CD4-positive, CD25-positive, alpha-beta regulatory T cell (primary cell): ENCODE measurements at regions not wholly inside any gene's neighbourhood (a gene's known extent, or its start where the extent isn't known, plus 50 kb on each side); places are given as distances from the start of the nearest gene placed in this dataset.

Experiments used
- ATAC-seq, 2 donors: fragments of 150-1000 bp; cut with Tn5 transposase; one replicate each; pipeline ENCODE4 v1.10.0; 2021; ENCODE audit warnings: low read depth in 2 of 2, moderate number of reproducible peaks in 2 of 2, moderate library complexity in 1 of 2
- DNase-seq, 3 donors: peaks; one replicate each; pipeline versions ENCODE4 v3.0.0 to v3.0.0-alpha.2; 2012 to 2022; ENCODE audit warnings: mixed read lengths in 1 of 3
- H3K27ac ChIP-seq: one replicate; pipeline ENCODE4 v1.7.0; 2013; ENCODE audit warnings: mild to moderate bottlenecking, low read length; ENCODE audit not compliant: insufficient read depth, poor library complexity, severe bottlenecking
- H3K27me3 ChIP-seq: one replicate; pipeline ENCODE4 v1.7.0; 2013; ENCODE audit warnings: low read length; ENCODE audit not compliant: control insufficient read depth, insufficient read depth
- H3K36me3 ChIP-seq: one replicate; pipeline ENCODE4 v1.7.0; 2013; ENCODE audit warnings: mild to moderate bottlenecking, low read length, moderate library complexity; ENCODE audit not compliant: control insufficient read depth, insufficient read depth
- H3K4me1 ChIP-seq: 2 replicates; pipeline ENCODE4 v1.7.0; 2013; ENCODE audit warnings: mild to moderate bottlenecking, low read length; ENCODE audit not compliant: insufficient read depth, control insufficient read depth, poor library complexity, severe bottlenecking
- H3K4me3 ChIP-seq: one replicate; pipeline ENCODE4 v1.7.0; 2013; ENCODE audit warnings: low read depth, mild to moderate bottlenecking, low read length, moderate library complexity
- H3K9me3 ChIP-seq, 2 experiments: 1 replicate in 1 of 2; 2 replicates in 1 of 2; pipeline ENCODE4 v1.7.0; 2013; ENCODE audit warnings: low read length in 2 of 2, mild to moderate bottlenecking in 1 of 2, moderate library complexity in 1 of 2; ENCODE audit not compliant: control insufficient read depth in 2 of 2
- H3K27ac Mint-ChIP-seq, 3 donors: one replicate each; pipeline ENCODE4 v1.8.0; 2020 to 2022; ENCODE audit warnings: mild to moderate bottlenecking in 3 of 3, mixed read lengths in 3 of 3, moderate library complexity in 2 of 3
- H3K27me3 Mint-ChIP-seq: one replicate; pipeline ENCODE4 v1.8.0; 2022; ENCODE audit warnings: mild to moderate bottlenecking, mixed read lengths
- H3K36me3 Mint-ChIP-seq: one replicate; pipeline ENCODE4 v1.8.0; 2020; ENCODE audit warnings: mixed read lengths
- H3K4me1 Mint-ChIP-seq, 4 donors: one replicate each; pipeline ENCODE4 v1.8.0; 2020 to 2022; ENCODE audit warnings: mixed read lengths in 4 of 4, mild to moderate bottlenecking in 1 of 4
- H3K4me3 Mint-ChIP-seq, 4 donors: one replicate each; pipeline ENCODE4 v1.8.0; 2020 to 2022; ENCODE audit warnings: mild to moderate bottlenecking in 4 of 4, mixed read lengths in 4 of 4, moderate library complexity in 3 of 4
- H3K9me3 Mint-ChIP-seq, 7 donors: one replicate each; pipeline ENCODE4 v1.8.0; 2020 to 2022; ENCODE audit warnings: mixed read lengths in 7 of 7, mild to moderate bottlenecking in 3 of 7, moderate library complexity in 2 of 7

DNA sequence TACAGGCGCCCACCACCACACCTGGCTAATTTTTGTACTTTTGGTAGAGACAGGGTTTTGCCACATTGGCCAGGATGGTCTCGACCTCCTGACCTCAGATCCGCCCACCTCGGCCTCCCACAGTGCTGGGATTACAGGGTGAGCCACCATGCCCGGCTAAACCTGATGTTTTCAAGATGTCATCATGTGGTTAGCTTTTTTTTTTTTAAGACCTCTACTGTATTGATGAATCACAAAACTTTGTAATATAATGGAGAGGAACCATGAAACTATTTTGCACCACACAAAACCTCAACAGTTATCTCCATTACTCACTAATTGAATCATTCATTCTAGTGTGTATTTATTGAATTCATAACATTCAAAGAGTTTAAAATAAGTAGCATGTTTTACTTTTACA, 94.7 kb upstream of the NEIL3 start:
- Histone ChIP-seq H3K36me3 (no peaks in the 10 kb centered on the region), H3K9me3 (no peaks in the 10 kb centered on the region), H3K27me3 (no peaks in the 10 kb centered on the region), H3K4me3 (no peak overlapping the region), H3K27ac (no peak overlapping the region), H3K4me1 (no peaks in the 10 kb centered on the region)
- H3K27ac Mint-ChIP-seq = no peak overlapping the region
- no peaks in the 10 kb centered on the region for H3K36me3 Mint-ChIP-seq
- H3K27me3 Mint-ChIP-seq = peaks cover 6% of the 10 kb centered on the region
- H3K9me3 Mint-ChIP-seq = no peaks in the 10 kb centered on the region
- no peak for DNase-seq
- no peak overlapping the region for H3K4me3 Mint-ChIP-seq
- H3K4me1 Mint-ChIP-seq = no peaks in the 10 kb centered on the region
- ATAC-seq = no peak

- H3K27ac Mint-ChIP-seq = no peak overlapping the region
- no peak overlapping the region for H3K4me3 Mint-ChIP-seq
- no peak for ATAC-seq
- no peaks in the 10 kb centered on the region for H3K27me3 ChIP-seq
- H3K4me3 ChIP-seq = no peak overlapping the region
- no peaks in the 10 kb centered on the region for H3K36me3 ChIP-seq
- H3K36me3 Mint-ChIP-seq = no peaks in the 10 kb centered on the region
- H3K4me1 Mint-ChIP-seq = no peaks in the 10 kb centered on the region
- H3K4me1 ChIP-seq = no peaks in the 10 kb centered on the region
- peaks cover 6% of the 10 kb centered on the region for H3K27me3 Mint-ChIP-seq
- DNase-seq = no peak
- no peak overlapping the region for H3K27ac ChIP-seq
- H3K9me3 ChIP-seq = no peaks in the 10 kb centered on the region
- H3K9me3 Mint-ChIP-seq = peaks cover 0 to 2% (median 0%) of the 10 kb centered on the region in 7 donors
Observed at GRCh38 chr4:177220376-177220775, 89.3 kb upstream of the NEIL3 start.

- H3K9me3 Mint-ChIP-seq = peaks cover 0 to 2% (median 0%) of the 10 kb centered on the region in 7 donors
- DNase-seq = no peak
- Histone ChIP-seq H3K9me3 (no peaks in the 10 kb centered on the region), H3K27me3 (no peaks in the 10 kb centered on the region), H3K4me1 (no peaks in the 10 kb centered on the region), H3K36me3 (no peaks in the 10 kb centered on the region), H3K4me3 (no peak overlapping the region), H3K27ac (no peak overlapping the region)
- H3K36me3 Mint-ChIP-seq = no peaks in the 10 kb centered on the region
- no peak overlapping the region for H3K4me3 Mint-ChIP-seq
- no peak for ATAC-seq
- H3K4me1 Mint-ChIP-seq = no peaks in the 10 kb centered on the region
- H3K27me3 Mint-ChIP-seq = peaks cover 6% of the 10 kb centered on the region
- H3K27ac Mint-ChIP-seq = no peak overlapping the region
Observed at GRCh38 chr4:177222781-177223180, 86.9 kb upstream of the NEIL3 start.

GRCh38 chr4:177225605-177226004, 84.1 kb upstream of the NEIL3 start:
- Histone ChIP-seq H3K27me3 (no peaks in the 10 kb centered on the region), H3K36me3 (no peaks in the 10 kb centered on the region), H3K4me3 (no peak overlapping the region), H3K4me1 (no peaks in the 10 kb centered on the region), H3K9me3 (no peaks in the 10 kb centered on the region), H3K27ac (no peak overlapping the region)
- Mint-ChIP-seq H3K9me3 (peaks cover 0 to 2% (median 0%) of the 10 kb centered on the region in 7 donors), H3K27me3 (no peaks in the 10 kb centered on the region), H3K27ac (no peak overlapping the region), H3K4me1 (peaks cover 0 to 13% (median 5%) of the 10 kb centered on the region in 4 donors), H3K36me3 (no peaks in the 10 kb centered on the region), H3K4me3 (no peak overlapping the region)
- ATAC-seq (no peak), DNase-seq (peak in 1 of 3 donors; percentile 32)

DNA sequence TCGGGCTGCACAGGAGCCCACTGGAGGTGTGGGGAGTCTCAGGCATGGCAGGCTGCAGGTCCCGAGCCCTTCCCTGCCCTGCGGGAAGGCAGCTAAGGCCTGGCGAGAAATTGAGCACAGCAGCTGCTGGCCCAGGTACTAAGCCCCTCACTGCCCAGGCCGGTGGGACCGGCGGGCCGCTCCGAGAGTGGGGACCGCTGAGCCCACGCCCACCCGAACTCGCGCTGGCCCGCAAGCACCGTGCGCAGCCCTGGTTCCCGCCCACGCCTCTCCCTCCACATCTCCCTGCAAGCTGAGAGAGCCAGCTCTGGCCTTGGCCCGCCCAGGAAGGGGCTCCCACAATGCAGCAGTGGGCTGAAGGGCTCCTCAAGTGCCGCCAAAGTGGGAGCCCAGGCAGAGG, 82.0 kb upstream of the NEIL3 start:
- no peak overlapping the region for H3K4me3 Mint-ChIP-seq
- no peaks in the 10 kb centered on the region for H3K36me3 ChIP-seq
- no peak for DNase-seq
- H3K4me1 Mint-ChIP-seq = peaks cover 0 to 13% (median 7%) of the 10 kb centered on the region in 4 donors
- no peak for ATAC-seq
- H3K4me3 ChIP-seq = no peak overlapping the region
- no peak overlapping the region for H3K27ac Mint-ChIP-seq
- H3K27me3 ChIP-seq = no peaks in the 10 kb centered on the region
- H3K9me3 ChIP-seq = no peaks in the 10 kb centered on the region
- no peaks in the 10 kb centered on the region for H3K36me3 Mint-ChIP-seq
- no peaks in the 10 kb centered on the region for H3K9me3 Mint-ChIP-seq
- H3K27ac ChIP-seq = no peak overlapping the region
- peaks cover 4% of the 10 kb centered on the region for H3K27me3 Mint-ChIP-seq
- no peaks in the 10 kb centered on the region for H3K4me1 ChIP-seq

DNA sequence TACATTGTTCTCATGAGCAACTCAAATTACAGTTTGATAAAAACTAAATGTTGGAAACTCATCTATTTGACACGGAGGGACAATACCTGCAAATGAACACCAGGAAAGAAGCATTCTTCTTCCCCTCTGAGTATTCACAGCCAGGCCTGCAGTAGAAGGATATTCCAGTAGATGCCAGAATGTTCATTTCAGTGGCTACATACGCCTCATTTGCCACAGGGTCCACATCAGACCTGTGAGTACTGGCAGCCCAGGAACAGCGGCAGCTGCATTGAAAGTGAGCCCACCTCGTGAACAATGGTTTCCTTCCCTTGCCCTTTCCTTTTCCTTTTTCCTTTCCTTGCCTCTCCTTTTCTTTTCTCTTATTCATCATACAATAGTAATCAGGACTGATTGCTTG, 81.1 kb upstream of the NEIL3 start:
- Mint-ChIP-seq H3K9me3 (no peaks in the 10 kb centered on the region), H3K36me3 (no peaks in the 10 kb centered on the region), H3K4me3 (peak overlapping the region in 1 of 4 donors; percentile 6), H3K27ac (peak overlapping the region in 1 of 3 donors; percentile 5), H3K4me1 (peaks cover 0 to 13% (median 7%) of the 10 kb centered on the region in 4 donors), H3K27me3 (peaks cover 4% of the 10 kb centered on the region)
- no peaks in the 10 kb centered on the region for H3K4me1 ChIP-seq
- no peaks in the 10 kb centered on the region for H3K9me3 ChIP-seq
- DNase-seq (no peak), ATAC-seq (no peak)
- no peak overlapping the region for H3K27ac ChIP-seq
- H3K36me3 ChIP-seq = no peaks in the 10 kb centered on the region
- peak overlapping the region; percentile 64 for H3K4me3 ChIP-seq
- no peaks in the 10 kb centered on the region for H3K27me3 ChIP-seq

DNA sequence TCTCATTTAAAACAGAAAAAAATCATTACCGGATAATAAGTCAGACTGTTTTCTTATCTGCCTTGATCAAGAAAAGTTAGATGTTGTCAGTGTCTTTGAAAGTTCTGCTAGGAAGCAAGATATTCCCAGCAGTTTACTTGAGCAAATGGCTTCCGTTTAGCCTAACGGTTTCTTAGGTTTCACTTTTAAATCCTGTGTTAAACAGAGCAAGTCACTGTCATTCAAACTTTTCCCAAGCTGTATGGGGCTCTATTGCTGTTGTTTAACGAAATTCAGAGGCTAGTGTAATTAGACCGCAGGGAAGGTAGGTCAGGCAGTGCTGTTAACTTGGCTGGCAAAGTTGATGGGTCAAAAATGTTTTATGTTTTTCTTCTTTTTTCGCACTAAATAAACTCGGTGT, 80.3 kb upstream of the NEIL3 start:
- Histone ChIP-seq H3K36me3 (no peaks in the 10 kb centered on the region), H3K9me3 (no peaks in the 10 kb centered on the region), H3K4me3 (peak overlapping the region; percentile 64), H3K4me1 (no peaks in the 10 kb centered on the region), H3K27ac (no peak overlapping the region), H3K27me3 (no peaks in the 10 kb centered on the region)
- Mint-ChIP-seq H3K36me3 (no peaks in the 10 kb centered on the region), H3K4me3 (peak overlapping the region in 3 of 4 donors; percentile 34 to 64 (median 51)), H3K27me3 (peaks cover 4% of the 10 kb centered on the region), H3K9me3 (no peaks in the 10 kb centered on the region), H3K4me1 (peaks cover 0 to 13% (median 7%) of the 10 kb centered on the region in 4 donors), H3K27ac (peak overlapping the region in 2 of 3 donors; percentile 3 to 5)
- DNase-seq (peak in 1 of 3 donors; percentile 39), ATAC-seq (no peak)

DNA sequence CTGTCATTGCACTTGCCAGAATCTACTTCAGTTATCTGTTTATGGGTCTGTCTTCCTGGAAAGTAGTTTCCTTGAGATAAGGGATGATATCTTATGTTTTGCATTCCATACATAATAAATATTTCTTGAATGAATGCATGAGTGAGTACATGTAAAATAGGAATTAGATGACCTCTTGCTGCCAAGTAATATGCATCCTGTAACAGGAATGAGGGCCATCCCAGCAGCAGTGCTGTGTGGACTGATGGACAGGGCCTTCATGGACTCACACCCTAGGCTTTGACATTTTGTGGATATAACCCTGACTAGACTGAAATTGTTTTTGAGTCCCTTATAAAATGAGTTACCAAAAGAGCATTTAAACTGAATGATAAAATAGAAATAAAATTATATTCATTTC, 77.2 kb upstream of the NEIL3 start:
- ATAC-seq = no peak
- no peaks in the 10 kb centered on the region for H3K9me3 ChIP-seq
- H3K36me3 ChIP-seq = no peaks in the 10 kb centered on the region
- H3K4me1 Mint-ChIP-seq = peaks cover 0 to 13% (median 7%) of the 10 kb centered on the region in 4 donors
- H3K27me3 ChIP-seq = no peaks in the 10 kb centered on the region
- no peaks in the 10 kb centered on the region for H3K9me3 Mint-ChIP-seq
- peaks cover 4% of the 10 kb centered on the region for H3K27me3 Mint-ChIP-seq
- H3K27ac Mint-ChIP-seq = no peak overlapping the region
- DNase-seq = no peak
- no peak overlapping the region for H3K4me3 ChIP-seq
- no peak overlapping the region for H3K4me3 Mint-ChIP-seq
- no peaks in the 10 kb centered on the region for H3K4me1 ChIP-seq
- no peak overlapping the region for H3K27ac ChIP-seq
- no peaks in the 10 kb centered on the region for H3K36me3 Mint-ChIP-seq
